ENCODE measurements at regions not wholly inside any gene's neighbourhood (a gene's known extent, or its start where the extent isn't known, plus 50 kb on each side); places are given as distances from the start of the nearest gene placed in this dataset.

GRCh38 chr16:85415196-85416090, 197.7 kb upstream of the GSE1 start:
- H4K91ac ChIP-seq (ENCODE audit: insufficient read length, low read depth, low read length): no peak overlapping the region
- WGBS (ENCODE audit: extremely low coverage, insufficient read length, low lambda C conversion rate): no CpG with 5 or more reads among the region's 25 CpGs

More at GRCh38 chr16:85415196-85416090, 197.7 kb upstream of the GSE1 start:
- Histone ChIP-seq H4K8ac (replicated peaks; ENCODE audit: insufficient read length, low read depth, low read length) (no peak overlapping the region), H2BK15ac (ENCODE audit: low read depth, low read length) (no peak overlapping the region), H2AFZ (ENCODE audit: low read length) (no peak overlapping the region), H3K79me2 (ENCODE audit: insufficient read depth, low read length) (no peaks in the 10 kb centered on the region), H3K23me2 (ENCODE audit: insufficient read length, low read depth, low read length, poor library complexity, severe bottlenecking) (no peaks in the 10 kb centered on the region), H3K27ac (ENCODE audit: insufficient read length, low read depth, low read length) (no peak overlapping the region), H3K9ac (ENCODE audit: extremely low read depth, insufficient read length, low read length) (no peak overlapping the region), H2BK12ac (ENCODE audit: insufficient read length, low read depth, low read length) (no peak overlapping the region), H3K4me1 (ENCODE audit: insufficient read depth, low read length) (no peaks in the 10 kb centered on the region), H3K18ac (ENCODE audit: insufficient read length, low read depth, low read length) (no peak overlapping the region), H4K20me1 (ENCODE audit: control insufficient read depth, insufficient read depth, insufficient read length) (no peaks in the 10 kb centered on the region), H3K14ac (ENCODE audit: insufficient read depth, low read length) (no peak overlapping the region), H3K27me3 (ENCODE audit: insufficient read depth, low read length) (no peaks in the 10 kb centered on the region), H3K4ac (ENCODE audit: low read depth, low read length) (no peak overlapping the region), H3K23ac (ENCODE audit: insufficient read length, low read depth, low read length) (no peak overlapping the region), H3K79me1 (ENCODE audit: insufficient read depth, low read depth, low read length, poor library complexity, severe bottlenecking) (no peaks in the 10 kb centered on the region), H3T11ph (ENCODE audit: low read length) (no peak overlapping the region), H2BK120ac (ENCODE audit: low read depth, low read length, poor library complexity, severe bottlenecking) (no peak overlapping the region), H4K5ac (ENCODE audit: insufficient read length, low read depth, low read length) (no peak overlapping the region), H3K4me2 (ENCODE audit: insufficient read depth, insufficient read length, low read length) (no peak overlapping the region), H2BK20ac (ENCODE audit: low read depth, low read length, poor library complexity, severe bottlenecking) (no peak overlapping the region), H2BK5ac (ENCODE audit: insufficient read length, low read length) (no peak overlapping the region), H3K9me3 (ENCODE audit: control insufficient read depth, low read depth, low read length) (no peaks in the 10 kb centered on the region), H2AK5ac (ENCODE audit: insufficient read length, low read length) (no peak overlapping the region), H3K56ac (ENCODE audit: insufficient read length, low read depth, low read length) (no peak overlapping the region)
- Mint-ChIP-seq H3K9me3 (peaks cover 3 to 4% of the 10 kb centered on the region in 2 experiments; a peak in 3 of 5 replicates), H3K27ac (no peak overlapping the region), H3K36me3 (ENCODE audit: insufficient read depth in 1 of 3, low read depth in 3 of 3) (no peaks in the 10 kb centered on the region), H3K4me1 (peaks cover 7 to 8% of the 10 kb centered on the region in 2 experiments), H3K27me3 (ENCODE audit: low read depth) (no peaks in the 10 kb centered on the region; the same call in 1 of the 2 replicates), H3K4me3 (no peak overlapping the region)
- no peak for TF ChIP-seq CTCF (conservative IDR thresholded peaks at IDR 0.05)
- no peak for DNase-seq

Measured in H9 (cell line).